ENCODE measurements at regions not wholly inside any gene's neighbourhood (a gene's known extent, or its start where the extent isn't known, plus 50 kb on each side); places are given as distances from the start of the nearest gene placed in this dataset.

DNA sequence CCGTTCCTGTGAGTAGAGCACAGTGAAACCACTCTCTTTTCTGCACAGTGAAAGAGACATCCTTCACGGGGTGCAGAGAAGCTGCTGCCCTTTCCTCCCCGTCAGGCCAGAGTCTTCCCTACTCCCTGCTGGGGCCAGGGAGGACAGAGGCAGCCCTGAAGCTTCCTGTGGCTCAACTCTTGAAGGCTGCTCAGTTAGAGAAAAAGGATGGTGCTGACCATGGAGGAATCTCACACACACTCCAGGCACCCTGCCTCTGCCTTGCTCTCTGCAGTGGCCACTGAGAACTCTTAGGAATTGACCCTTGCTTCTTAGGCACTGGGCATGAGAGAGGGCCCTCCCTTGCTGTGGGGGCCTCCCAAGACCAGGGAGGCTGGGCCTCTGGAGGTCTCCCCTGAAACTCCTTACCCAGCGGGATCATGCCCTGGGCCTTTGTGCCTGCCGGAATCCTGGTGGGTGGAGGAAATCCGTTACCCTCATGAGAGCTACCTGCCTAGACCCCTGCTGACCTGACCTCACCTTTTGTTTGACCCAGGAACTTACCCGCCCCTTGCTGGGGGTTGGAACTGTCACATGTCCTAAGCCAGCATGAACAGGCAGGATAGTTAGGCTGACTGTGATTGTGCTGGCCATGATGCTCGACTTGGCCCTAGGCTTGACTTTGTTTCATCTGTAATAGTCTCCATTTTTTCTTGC is 65.0 kb upstream of the CD93 start:
- intact Hi-C loops (cut with DNase I; ENCODE audit: low total_unique reads): no loop called here
- Histone ChIP-seq H3K4me1 (peaks cover 0 to 95% (median 56%) of the 10 kb centered on the region in 4 donors), H3K4me3 (no peak overlapping the region), H3K27ac (peak overlapping the region; percentile 90 to 91), H3K36me3 (no peaks in the 10 kb centered on the region), H3K9me3 (no peaks in the 10 kb centered on the region), H3K27me3 (no peaks in the 10 kb centered on the region)
- peak in 1 of 2 donors; percentile 59 for DNase-seq
- no peak for TF ChIP-seq CTCF (IDR thresholded peaks at IDR 0.05)

DNA sequence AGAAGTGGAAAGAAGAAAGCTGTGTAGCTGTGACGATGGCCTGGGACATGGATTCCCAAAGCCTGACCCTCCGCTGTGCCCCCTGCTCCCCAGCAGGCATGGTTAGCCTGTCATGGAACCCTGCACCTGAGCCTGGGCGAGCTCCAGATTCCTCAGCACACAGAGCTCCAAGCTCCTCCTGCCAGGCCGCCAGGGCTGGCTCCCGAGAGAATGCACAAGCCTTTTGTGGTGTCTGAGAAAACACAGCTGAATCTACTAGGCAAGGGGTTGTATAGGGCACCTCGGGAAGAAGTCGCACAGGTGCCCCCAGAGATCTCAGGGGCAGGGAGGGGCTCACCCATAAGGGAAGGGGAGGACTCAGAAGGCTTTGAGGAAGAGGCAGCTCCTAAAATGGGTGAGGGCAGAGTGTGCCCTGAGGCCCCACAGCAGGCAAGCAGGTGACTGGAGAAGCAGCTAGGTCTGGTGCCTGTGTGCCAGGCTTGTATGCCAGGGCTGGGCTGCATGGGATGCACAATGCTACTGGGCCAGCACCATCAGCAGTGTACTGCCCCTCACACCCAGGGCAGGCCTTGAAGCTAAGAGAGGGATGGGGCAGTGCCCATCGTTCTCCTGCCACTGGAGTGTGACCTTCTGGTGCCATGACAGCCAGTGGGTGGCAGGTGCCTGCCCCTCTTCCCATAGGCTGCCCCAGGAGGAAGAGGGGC is 64.3 kb upstream of the CD93 start:
- Histone ChIP-seq H3K36me3 (no peaks in the 10 kb centered on the region), H3K4me1 (peaks cover 0 to 97% (median 53%) of the 10 kb centered on the region in 4 donors), H3K9me3 (no peaks in the 10 kb centered on the region), H3K27me3 (no peaks in the 10 kb centered on the region), H3K27ac (peak overlapping the region; percentile 90 to 91), H3K4me3 (no peak overlapping the region)
- DNase-seq: peak in 1 of 2 donors; percentile 70
- intact Hi-C loops (cut with DNase I; ENCODE audit: low total_unique reads): no loop called here
- TF ChIP-seq CTCF (IDR thresholded peaks at IDR 0.05): no peak

DNA sequence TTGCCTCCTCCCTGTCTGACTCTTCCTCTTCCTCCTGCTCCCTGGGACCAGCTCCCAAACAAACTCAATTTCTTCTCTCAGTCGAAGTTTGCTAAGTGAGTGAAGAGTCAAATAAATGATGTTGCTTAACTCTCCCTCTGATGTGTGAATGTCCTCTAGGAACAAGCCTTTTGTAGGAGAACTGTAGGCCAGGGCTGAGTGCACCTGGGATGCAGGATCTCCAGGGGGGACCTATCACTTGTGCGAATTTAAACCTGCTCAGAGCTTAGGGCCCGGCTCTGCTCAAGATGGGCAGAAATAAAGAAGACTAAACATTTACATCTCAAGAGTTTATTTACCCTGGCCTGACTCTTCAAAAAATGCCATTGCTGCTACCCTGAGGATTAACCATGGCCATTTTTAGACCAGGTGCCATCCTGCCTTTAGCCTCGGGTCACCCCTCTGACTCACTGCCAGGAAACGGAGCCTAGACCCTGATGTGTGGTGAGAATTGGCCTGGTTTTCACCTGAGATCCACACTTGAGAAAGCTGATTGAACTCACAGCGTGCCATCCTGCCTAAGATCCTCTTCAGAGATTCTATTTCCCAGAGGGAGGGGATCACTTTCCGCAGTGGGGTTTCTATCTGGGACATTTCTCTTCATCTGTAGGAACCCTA is 63.6 kb upstream of the CD93 start:
- Histone ChIP-seq H3K9me3 (no peaks in the 10 kb centered on the region), H3K27me3 (no peaks in the 10 kb centered on the region), H3K4me3 (no peak overlapping the region), H3K4me1 (peaks cover 0 to 97% (median 60%) of the 10 kb centered on the region in 4 donors), H3K36me3 (no peaks in the 10 kb centered on the region), H3K27ac (peak overlapping the region; percentile 90 to 91)
- intact Hi-C loops (cut with DNase I; ENCODE audit: low total_unique reads): loop anchor here (10.0 kb wide), 1 partner anchor 205 kb away; the partner anchor contains the start of gene NXT1
- peak; percentile 7 to 41 for DNase-seq
- TF ChIP-seq CTCF (IDR thresholded peaks at IDR 0.05): no peak

DNA sequence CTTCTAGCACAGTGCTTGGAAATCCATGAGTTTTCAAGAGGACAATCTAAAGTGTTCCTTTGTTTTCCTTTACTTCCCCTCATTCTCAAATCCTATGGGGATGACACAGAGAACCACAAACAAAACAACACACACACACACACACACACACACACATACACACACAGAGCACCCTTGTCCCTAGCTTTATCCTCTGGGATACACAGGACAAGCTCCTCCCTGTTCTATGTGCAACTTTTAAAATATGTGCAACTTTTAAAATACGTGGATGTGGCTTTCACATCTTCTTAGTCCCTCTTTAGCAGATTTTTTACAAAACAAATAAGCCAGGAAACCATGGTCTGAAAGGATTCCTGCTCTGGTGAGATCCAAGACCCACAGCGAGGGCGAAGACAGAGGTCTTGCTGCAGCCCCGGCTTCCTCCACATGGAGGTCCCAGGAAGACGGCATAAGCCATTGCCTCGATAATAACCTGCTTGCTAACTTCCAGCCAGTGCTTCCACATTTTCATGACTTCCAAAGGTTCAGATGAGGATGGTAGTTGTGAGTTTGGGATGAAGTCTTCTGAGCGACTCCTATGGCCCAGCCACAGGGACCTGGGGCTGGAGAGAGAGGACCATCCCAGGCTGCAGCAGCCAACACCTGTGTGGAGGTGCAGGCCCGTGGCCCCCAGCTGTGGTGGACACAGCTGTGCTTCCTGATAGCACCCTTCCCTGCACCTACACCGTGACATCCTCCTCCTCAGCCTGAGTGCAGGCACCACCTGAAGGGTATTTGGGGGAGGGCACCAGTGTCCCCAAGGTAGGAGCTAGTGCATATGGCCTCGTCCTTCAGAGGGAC is 62.8 kb upstream of the CD93 start:
- TF ChIP-seq CTCF (IDR thresholded peaks at IDR 0.05): no peak
- no peak overlapping the region for H3K4me3 ChIP-seq
- H3K36me3 ChIP-seq: no peaks in the 10 kb centered on the region
- intact Hi-C loops (cut with DNase I; ENCODE audit: low total_unique reads): loop anchor here (10.0 kb wide), 1 partner anchor 206 kb away; the partner anchor contains the start of gene NXT1
- H3K4me1 ChIP-seq: peaks cover 0 to 98% (median 65%) of the 10 kb centered on the region in 4 donors
- no peaks in the 10 kb centered on the region for H3K27me3 ChIP-seq
- H3K27ac ChIP-seq: peak overlapping the region; percentile 90 to 91
- no peaks in the 10 kb centered on the region for H3K9me3 ChIP-seq
- DNase-seq: peak; percentile 14 to 54

Measured in tibial artery (tissue), 4 donors.